C4-2B (cell line): ENCODE measurements at regions not wholly inside any gene's neighbourhood (a gene's known extent, or its start where the extent isn't known, plus 50 kb on each side); places are given as distances from the start of the nearest gene placed in this dataset.
A peak's percentile ranks its signal among the peaks of the same experiment; 100 is the strongest.

Source experiments
- H3K27ac ChIP-seq: fragments of 450-650 bp; 2 replicates; pipeline ENCODE4 v1.5.1; 2017
- ZFX ChIP-seq: fragments of 450-650 bp; IDR thresholded peaks from 2 replicates; pipeline ENCODE4 v1.6.1; 2017
- TF ChIP-seq, protein P1 (sequence below): fragments of 450-650 bp; conservative IDR thresholded peaks from 2 replicates; pipeline ENCODE4 v1.5.1; 2017; ENCODE audit warnings: mild to moderate bottlenecking

- no peak overlapping the region for H3K27ac ChIP-seq
- TF ChIP-seq, protein P1, sequence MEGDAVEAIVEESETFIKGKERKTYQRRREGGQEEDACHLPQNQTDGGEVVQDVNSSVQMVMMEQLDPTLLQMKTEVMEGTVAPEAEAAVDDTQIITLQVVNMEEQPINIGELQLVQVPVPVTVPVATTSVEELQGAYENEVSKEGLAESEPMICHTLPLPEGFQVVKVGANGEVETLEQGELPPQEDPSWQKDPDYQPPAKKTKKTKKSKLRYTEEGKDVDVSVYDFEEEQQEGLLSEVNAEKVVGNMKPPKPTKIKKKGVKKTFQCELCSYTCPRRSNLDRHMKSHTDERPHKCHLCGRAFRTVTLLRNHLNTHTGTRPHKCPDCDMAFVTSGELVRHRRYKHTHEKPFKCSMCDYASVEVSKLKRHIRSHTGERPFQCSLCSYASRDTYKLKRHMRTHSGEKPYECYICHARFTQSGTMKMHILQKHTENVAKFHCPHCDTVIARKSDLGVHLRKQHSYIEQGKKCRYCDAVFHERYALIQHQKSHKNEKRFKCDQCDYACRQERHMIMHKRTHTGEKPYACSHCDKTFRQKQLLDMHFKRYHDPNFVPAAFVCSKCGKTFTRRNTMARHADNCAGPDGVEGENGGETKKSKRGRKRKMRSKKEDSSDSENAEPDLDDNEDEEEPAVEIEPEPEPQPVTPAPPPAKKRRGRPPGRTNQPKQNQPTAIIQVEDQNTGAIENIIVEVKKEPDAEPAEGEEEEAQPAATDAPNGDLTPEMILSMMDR, result no peak
- TF ChIP-seq ZFX, result no peak
Observed at GRCh38 chr5:4699592-4699991, 440.5 kb upstream of the ADAMTS16 start.

- no peak overlapping the region for H3K27ac ChIP-seq
- TF ChIP-seq ZFX, result no peak
- TF ChIP-seq, protein P1, result peak; percentile 83
Observed at GRCh38 chr5:4700069-4700468, 440.1 kb upstream of the ADAMTS16 start.

GRCh38 chr5:4700871-4701270 is 439.3 kb upstream of the ADAMTS16 start:
- no peak overlapping the region for H3K27ac ChIP-seq
- TF ChIP-seq, protein P1, result no peak
- TF ChIP-seq ZFX, result no peak

GRCh38 chr5:4703931-4704458 is 436.1 kb upstream of the ADAMTS16 start:
- H3K27ac ChIP-seq, result no peak overlapping the region
- no peak for TF ChIP-seq ZFX
- TF ChIP-seq, protein P1, result no peak

GRCh38 chr5:4704951-4705350 is 435.2 kb upstream of the ADAMTS16 start:
- H3K27ac ChIP-seq, result no peak overlapping the region
- TF ChIP-seq, protein P1, result no peak
- no peak for TF ChIP-seq ZFX

GRCh38 chr5:4716781-4717180 is 423.3 kb upstream of the ADAMTS16 start:
- H3K27ac ChIP-seq, result no peak overlapping the region
- TF ChIP-seq ZFX, result no peak
- TF ChIP-seq, protein P1, result no peak

DNA sequence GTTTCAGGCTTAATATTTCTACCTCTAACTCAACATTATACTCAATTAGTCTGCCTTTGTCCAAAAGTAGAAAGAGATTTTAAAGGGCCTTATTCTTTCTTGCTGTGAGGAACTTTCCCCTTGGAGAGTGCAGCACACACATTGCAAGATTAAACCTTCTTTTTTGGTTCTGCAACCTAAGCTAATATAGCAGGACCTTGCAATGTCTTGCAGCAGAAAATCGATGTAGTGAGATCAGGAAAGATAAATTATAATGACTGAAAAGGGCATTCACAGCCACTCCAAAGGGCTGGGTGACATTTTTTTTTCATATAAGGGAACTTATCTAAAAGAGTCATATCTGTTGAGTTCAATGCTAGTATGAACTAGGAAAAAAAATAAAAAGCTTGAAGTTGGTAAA is 422.7 kb upstream of the ADAMTS16 start:
- H3K27ac ChIP-seq, result no peak overlapping the region
- no peak for TF ChIP-seq ZFX
- TF ChIP-seq, protein P1, result no peak
